Activated naive CD4-positive, alpha-beta T cell treated with anti-CD3 and anti-CD28 coated beads for 36 hours (primary cell): ENCODE measurements at regions not wholly inside any gene's neighbourhood (a gene's known extent, or its start where the extent isn't known, plus 50 kb on each side); places are given as distances from the start of the nearest gene placed in this dataset.

Source experiments
- CTCF ChIA-PET: fragments of 350-600 bp; sonication (Branson Sonifier 250); formaldehyde crosslinking; loops from one replicate; lab custom pipeline; 2021; ENCODE audit warnings: antibody characterized with exemption; lab: Charles Lee
- DNase-seq: peaks from one replicate; pipeline ENCODE4 v3.0.0-alpha.2; 2020
- H3K27ac Mint-ChIP-seq: one replicate; pipeline ENCODE4 v1.8.0; 2021; ENCODE audit warnings: mild to moderate bottlenecking, mixed read lengths
- H3K27me3 Mint-ChIP-seq: one replicate; pipeline ENCODE4 v1.8.0; 2021; ENCODE audit warnings: low read depth, mixed read lengths
- H3K36me3 Mint-ChIP-seq: one replicate; pipeline ENCODE4 v1.8.0; 2021; ENCODE audit warnings: low read depth, mixed read lengths
- H3K4me1 Mint-ChIP-seq: one replicate; pipeline ENCODE4 v1.8.0; 2021; ENCODE audit warnings: low read depth, mixed read lengths
- H3K4me3 Mint-ChIP-seq: one replicate; pipeline ENCODE4 v1.8.0; 2021; ENCODE audit warnings: mild to moderate bottlenecking, moderate library complexity, mixed read lengths
- H3K9me3 Mint-ChIP-seq: one replicate; pipeline ENCODE4 v1.8.0; 2021; ENCODE audit warnings: mixed read lengths
- intact Hi-C: fragments of 100-400 bp; cut with micrococcal nuclease; formaldehyde crosslinking; loops from one replicate; pipeline ENCODE4 v1.15.1; 2023

DNA sequence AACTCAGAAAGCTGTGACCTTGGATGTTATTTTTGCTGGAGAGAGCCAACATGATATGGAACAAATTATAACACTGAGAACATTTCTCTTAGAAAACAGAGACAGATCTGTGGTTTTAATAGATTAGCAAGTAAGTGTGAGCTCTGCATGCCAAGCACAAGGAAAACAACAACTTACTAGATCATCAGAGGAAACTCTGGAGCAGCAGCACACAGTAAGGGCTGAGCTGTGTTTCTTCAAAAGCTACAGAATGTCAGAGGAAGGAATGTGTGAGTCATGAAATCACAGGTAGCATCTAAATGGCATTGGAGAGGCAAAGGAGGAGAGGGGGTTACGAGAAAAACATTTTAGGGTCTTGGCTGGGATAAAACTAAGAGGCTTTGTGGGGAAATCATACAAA, 283.4 kb upstream of the FZD8 start:
- Mint-ChIP-seq H3K36me3 (no peaks in the 10 kb centered on the region), H3K27me3 (no peaks in the 10 kb centered on the region), H3K4me3 (no peak overlapping the region), H3K4me1 (no peaks in the 10 kb centered on the region), H3K9me3 (peaks cover 3% of the 10 kb centered on the region), H3K27ac (no peak overlapping the region)
- CTCF ChIA-PET: no interaction called here
- intact Hi-C loops: no loop called here
- DNase-seq: no peak

DNA sequence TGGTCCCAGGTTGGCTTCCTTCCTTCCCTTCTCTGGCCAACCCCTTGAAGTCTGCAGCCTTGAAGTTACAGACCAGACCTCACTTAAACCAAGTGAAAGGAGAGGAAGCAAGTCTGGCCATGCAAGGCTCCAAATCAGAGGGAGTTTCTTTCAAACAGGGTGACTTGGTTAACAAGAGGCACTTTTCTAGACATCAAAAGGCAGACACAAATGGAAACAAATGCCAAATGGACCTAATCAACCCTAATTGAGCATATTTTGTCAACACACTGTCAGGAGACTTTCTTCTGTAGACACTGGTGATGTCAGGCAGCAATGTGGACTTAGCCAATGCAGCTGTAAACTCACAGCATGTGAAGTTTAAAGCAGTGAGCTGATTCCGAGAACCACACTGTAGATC, 282.7 kb upstream of the FZD8 start:
- H3K4me1 Mint-ChIP-seq: no peaks in the 10 kb centered on the region
- no peak overlapping the region for H3K27ac Mint-ChIP-seq
- H3K36me3 Mint-ChIP-seq: no peaks in the 10 kb centered on the region
- H3K27me3 Mint-ChIP-seq: no peaks in the 10 kb centered on the region
- peaks cover under 1% of the 10 kb centered on the region for H3K9me3 Mint-ChIP-seq
- DNase-seq: no peak
- no peak overlapping the region for H3K4me3 Mint-ChIP-seq
- CTCF ChIA-PET: no interaction called here
- intact Hi-C loops: no loop called here

DNA sequence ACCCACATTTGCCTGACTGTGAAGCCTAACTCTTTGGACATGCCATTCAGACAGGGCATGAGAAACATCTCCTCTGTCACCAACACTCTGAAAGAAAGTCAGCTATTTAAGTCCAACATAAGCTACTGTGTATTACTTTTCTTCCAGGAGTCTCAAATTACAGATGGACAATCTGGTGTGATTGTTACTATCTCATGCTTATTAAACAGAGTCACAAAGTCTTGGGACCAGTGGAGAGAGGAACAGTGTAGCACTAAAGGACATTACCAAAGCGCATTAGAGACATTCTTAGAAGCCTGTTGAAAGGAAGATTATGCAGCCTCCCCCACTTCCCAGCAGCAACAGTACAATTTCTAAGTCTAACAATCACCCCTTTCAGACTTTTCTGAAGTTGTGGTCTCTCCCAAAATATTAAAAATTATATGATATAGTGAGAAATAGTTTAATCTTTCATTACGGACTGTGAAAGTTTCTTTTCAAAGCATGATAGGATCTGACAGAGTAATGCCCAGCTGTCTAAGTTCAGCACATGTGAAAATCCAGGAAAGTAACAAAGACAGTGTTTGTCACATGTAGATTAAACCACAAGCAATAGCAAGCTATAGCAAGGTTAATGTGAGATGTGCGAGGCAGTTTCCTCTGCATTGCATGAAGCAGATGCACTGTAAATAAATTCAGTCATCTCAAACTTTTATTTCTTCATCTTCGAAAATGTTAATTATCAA, 280.9 kb upstream of the FZD8 start:
- H3K9me3 Mint-ChIP-seq: no peaks in the 10 kb centered on the region
- DNase-seq: no peak
- no peak overlapping the region for H3K27ac Mint-ChIP-seq
- H3K4me3 Mint-ChIP-seq: no peak overlapping the region
- no peaks in the 10 kb centered on the region for H3K36me3 Mint-ChIP-seq
- CTCF ChIA-PET: no interaction called here
- intact Hi-C loops: no loop called here
- peaks cover 1% of the 10 kb centered on the region for H3K27me3 Mint-ChIP-seq
- no peaks in the 10 kb centered on the region for H3K4me1 Mint-ChIP-seq

DNA sequence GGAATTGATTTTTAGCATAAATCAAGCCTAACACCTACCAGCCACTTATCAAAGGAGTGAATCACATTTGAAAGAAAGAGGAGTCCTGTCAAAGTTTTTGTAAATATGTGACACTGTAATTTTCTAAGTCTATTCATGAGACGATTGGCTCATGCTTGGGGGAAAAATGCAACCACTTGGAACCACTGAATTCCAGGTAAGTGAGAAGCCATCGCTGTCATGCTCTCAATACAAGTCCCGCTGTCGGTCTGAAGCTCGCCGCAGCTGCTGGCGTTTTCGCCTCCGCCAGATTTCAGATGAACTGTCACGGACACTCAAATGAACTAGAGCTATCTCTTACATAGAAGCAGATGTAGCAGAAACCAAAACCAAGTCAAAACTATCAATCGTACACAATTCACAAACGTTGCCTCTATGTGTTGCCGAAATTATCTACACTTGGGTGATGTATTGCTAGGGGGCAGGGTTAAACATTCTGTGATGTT, 279.8 kb upstream of the FZD8 start:
- CTCF ChIA-PET: no interaction called here
- Mint-ChIP-seq H3K9me3 (no peaks in the 10 kb centered on the region), H3K4me3 (no peak overlapping the region), H3K36me3 (no peaks in the 10 kb centered on the region), H3K27ac (no peak overlapping the region), H3K27me3 (peaks cover 4% of the 10 kb centered on the region), H3K4me1 (no peaks in the 10 kb centered on the region)
- DNase-seq: no peak
- intact Hi-C loops: no loop called here

DNA sequence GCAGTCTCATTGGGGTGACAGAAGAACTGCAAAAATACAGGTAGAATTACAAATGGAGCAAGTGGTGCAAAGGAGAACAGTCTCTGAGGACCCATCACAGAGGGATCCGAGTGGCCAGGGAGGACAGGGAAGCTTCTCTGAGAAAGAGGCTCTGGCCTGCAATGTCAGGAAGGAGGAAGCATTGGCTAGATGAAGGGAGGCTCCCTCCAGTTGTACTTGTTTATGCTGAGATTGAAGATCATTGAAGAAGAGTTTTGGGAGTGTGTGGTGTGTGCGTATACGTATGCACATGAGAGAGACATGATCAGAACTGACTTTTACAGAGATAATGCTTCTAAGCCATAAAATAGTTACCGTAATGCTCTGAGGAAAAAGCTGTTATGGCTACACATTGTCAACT, 274.7 kb upstream of the FZD8 start:
- Mint-ChIP-seq H3K36me3 (no peaks in the 10 kb centered on the region), H3K27me3 (peaks cover 4% of the 10 kb centered on the region), H3K4me1 (no peaks in the 10 kb centered on the region), H3K4me3 (no peak overlapping the region), H3K27ac (no peak overlapping the region), H3K9me3 (no peaks in the 10 kb centered on the region)
- DNase-seq: no peak
- intact Hi-C loops: loop anchor here (1.0 kb wide), 1 partner anchor 281 kb away; no protein-coding TSS in a partner anchor
- CTCF ChIA-PET: interaction anchor here (0.9 kb wide), 1 partner anchor 281 kb away, joined by 4 read pairs; no protein-coding TSS in a partner anchor

DNA sequence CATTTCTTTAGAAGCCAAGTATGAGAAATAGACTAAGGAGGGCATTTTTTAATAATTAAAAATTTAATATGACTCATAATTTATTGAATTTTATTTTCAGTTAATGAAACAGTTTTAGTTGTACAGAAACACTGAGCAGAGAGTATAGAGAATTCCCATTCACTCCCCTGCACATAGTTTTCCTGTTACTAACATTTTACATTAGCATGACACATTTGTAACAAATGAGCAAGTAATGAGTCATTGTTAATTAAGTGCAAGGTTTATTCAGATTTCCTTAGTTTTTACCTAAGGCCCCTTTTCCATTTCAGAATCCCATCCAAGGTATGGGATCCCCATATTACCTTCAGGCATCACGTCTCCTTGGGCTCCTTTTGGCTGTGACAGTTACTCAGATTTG, 271.5 kb upstream of the FZD8 start:
- no peak overlapping the region for H3K4me3 Mint-ChIP-seq
- DNase-seq: no peak
- H3K4me1 Mint-ChIP-seq: no peaks in the 10 kb centered on the region
- intact Hi-C loops: no loop called here
- H3K9me3 Mint-ChIP-seq: no peaks in the 10 kb centered on the region
- no peaks in the 10 kb centered on the region for H3K36me3 Mint-ChIP-seq
- no peak overlapping the region for H3K27ac Mint-ChIP-seq
- H3K27me3 Mint-ChIP-seq: peaks cover 4% of the 10 kb centered on the region
- CTCF ChIA-PET: no interaction called here

DNA sequence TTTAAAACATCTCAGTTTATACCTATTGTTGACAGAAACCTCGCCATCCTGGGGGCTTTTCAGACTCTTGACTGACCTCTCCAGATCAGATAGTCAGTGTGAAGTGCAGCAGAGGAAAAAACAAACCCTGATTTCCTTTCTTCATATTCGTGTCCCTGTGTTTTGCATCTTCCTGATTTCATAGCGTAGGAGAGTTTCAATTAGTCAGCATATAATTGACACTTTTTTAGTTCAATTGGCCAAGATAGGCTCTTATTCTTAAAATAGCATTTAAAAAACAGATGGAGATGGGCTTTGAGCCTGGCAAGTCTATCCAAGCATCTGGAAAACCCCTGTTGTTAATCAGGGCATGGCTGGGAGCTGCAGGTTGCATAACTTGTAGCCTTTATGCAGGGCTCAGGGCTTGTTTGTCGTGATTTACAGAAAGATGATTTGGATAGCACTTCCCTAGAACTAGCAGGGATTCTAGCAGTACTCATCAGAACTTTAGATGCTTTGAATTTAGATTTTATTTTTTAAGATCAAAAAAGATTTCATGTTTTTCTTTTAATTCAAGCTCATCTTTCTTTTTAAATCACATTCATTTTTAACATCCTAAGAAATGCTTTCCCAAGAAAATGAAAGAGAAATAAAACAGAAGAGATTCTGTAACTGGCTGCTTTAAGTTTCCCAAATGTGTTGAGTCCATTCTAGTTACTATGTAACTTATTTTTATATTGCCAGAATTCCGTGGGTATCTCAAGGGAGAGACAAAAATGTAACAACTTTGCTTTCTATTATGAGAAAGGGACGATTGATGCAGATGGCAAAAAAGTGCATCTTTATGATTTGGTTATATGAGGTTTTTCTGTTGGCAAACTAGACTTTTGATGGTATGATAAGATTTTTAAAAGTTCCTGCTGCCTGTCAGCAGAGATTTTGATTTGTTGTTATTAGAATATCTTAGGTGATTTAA, 270.8 kb upstream of the FZD8 start:
- CTCF ChIA-PET: no interaction called here
- intact Hi-C loops: no loop called here
- Mint-ChIP-seq H3K9me3 (no peaks in the 10 kb centered on the region), H3K27ac (no peak overlapping the region), H3K27me3 (peaks cover 2% of the 10 kb centered on the region), H3K4me3 (no peak overlapping the region), H3K4me1 (no peaks in the 10 kb centered on the region), H3K36me3 (no peaks in the 10 kb centered on the region)
- no peak for DNase-seq

DNA sequence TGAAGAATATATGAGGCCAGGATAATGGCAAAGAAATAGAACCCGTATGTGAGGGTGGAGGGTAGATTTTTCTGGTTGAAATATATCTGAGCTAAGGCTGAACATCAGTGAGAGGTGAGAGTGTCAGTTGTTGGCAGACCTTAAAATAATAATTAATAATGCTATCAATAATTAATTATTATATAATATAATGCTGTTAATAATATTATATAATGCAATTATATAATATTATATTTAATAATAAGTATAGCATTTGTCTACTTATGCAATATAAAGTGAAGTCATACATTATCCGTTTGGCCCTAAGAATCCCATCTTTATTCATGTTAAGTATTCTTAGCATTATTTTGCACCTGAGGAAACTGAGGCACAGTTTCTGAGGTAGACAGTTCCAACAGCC, 269.9 kb upstream of the FZD8 start:
- no peaks in the 10 kb centered on the region for H3K27me3 Mint-ChIP-seq
- DNase-seq: no peak
- intact Hi-C loops: no loop called here
- no peak overlapping the region for H3K4me3 Mint-ChIP-seq
- H3K9me3 Mint-ChIP-seq: no peaks in the 10 kb centered on the region
- H3K4me1 Mint-ChIP-seq: no peaks in the 10 kb centered on the region
- H3K27ac Mint-ChIP-seq: no peak overlapping the region
- no peaks in the 10 kb centered on the region for H3K36me3 Mint-ChIP-seq
- CTCF ChIA-PET: no interaction called here

DNA sequence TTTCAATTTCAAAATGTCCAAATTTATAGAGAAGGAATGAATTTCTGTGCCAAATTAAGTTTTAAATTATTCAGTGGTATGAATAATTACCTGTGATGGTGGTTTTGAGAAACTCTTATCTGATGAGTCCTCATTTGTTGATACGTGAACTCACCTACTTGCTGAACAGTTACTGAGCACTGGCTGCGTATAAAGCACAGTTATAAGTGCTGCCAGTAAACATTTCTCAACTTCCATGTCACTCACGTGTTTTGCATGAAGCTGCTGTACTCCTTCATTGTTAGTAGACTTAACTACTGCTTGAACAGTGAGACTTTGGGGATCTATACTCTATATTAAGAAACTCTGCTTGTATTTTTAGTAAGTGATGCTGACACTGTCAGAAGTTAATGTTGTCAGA, 269.1 kb upstream of the FZD8 start:
- H3K27me3 Mint-ChIP-seq: no peaks in the 10 kb centered on the region
- no peaks in the 10 kb centered on the region for H3K9me3 Mint-ChIP-seq
- H3K27ac Mint-ChIP-seq: no peak overlapping the region
- H3K4me1 Mint-ChIP-seq: no peaks in the 10 kb centered on the region
- CTCF ChIA-PET: no interaction called here
- H3K4me3 Mint-ChIP-seq: no peak overlapping the region
- H3K36me3 Mint-ChIP-seq: no peaks in the 10 kb centered on the region
- intact Hi-C loops: no loop called here
- no peak for DNase-seq

DNA sequence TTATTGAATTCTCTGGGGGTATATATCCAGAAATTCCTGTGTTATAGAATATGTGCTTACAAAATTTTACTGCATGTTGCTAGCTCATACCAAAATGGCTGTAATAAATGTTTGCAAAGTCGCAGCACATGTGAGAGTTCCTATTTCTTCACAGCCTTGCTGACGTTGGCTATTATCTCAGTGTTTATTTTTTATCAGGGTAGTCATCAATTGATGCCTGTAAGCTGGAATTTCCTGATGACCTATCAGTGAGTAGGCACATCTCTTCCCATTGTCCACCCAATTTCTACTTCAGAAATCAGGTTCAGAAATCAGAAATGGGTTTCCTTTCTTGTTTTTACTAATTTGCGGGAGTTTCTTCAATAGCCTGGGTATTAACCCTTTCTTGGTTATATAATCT, 268.1 kb upstream of the FZD8 start:
- no peak overlapping the region for H3K4me3 Mint-ChIP-seq
- intact Hi-C loops: no loop called here
- CTCF ChIA-PET: no interaction called here
- no peaks in the 10 kb centered on the region for H3K27me3 Mint-ChIP-seq
- H3K9me3 Mint-ChIP-seq: no peaks in the 10 kb centered on the region
- no peaks in the 10 kb centered on the region for H3K4me1 Mint-ChIP-seq
- no peak for DNase-seq
- no peak overlapping the region for H3K27ac Mint-ChIP-seq
- H3K36me3 Mint-ChIP-seq: no peaks in the 10 kb centered on the region

DNA sequence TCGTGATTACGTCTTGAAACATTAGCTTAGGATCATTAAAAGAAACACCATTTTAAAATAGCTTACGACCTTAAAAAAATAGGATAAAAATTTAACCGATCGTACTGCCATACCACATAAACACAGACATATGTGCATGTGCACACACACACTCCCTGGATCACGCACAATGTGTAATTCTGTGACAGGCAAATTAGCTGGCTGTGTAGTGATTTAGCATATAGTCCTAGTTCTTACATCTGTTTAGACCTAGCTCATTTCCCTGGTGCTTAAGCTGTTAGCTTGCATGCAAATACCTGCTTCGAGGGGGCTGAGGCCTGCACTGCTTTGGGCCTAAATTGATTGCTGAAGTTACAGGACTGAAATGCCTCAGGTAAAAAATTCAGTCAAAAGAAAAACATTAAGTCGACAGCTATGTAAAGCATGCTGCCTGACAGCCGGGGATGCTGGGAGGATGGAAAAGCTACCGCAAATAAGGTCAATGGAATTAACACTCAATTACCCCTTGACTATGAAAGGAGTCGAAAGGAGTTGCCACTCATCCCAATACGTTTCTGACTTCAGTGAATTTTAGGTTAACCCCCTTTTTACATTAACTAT, 267.1 kb upstream of the FZD8 start:
- no peaks in the 10 kb centered on the region for H3K9me3 Mint-ChIP-seq
- no peak overlapping the region for H3K4me3 Mint-ChIP-seq
- no peaks in the 10 kb centered on the region for H3K27me3 Mint-ChIP-seq
- H3K27ac Mint-ChIP-seq: no peak overlapping the region
- no peaks in the 10 kb centered on the region for H3K36me3 Mint-ChIP-seq
- CTCF ChIA-PET: no interaction called here
- no peaks in the 10 kb centered on the region for H3K4me1 Mint-ChIP-seq
- no peak for DNase-seq
- intact Hi-C loops: no loop called here

DNA sequence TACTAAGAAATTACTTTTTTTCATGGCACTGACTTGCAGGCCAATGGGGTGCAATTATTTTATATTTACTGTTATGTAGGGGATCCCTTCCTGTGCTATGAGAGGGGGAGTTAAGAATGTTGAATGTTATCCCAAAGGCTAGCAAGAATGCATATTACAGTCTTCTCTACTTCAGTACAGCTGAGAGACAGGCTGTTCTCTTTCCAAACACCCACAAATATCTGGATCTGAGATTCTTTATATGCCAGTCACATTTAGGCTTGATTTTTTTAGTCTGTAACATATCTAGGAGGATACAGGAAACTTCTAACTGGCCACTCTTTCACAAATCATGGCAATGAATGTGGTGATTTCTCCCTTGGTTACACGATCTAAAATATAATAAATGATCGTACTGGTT, 266.4 kb upstream of the FZD8 start:
- Mint-ChIP-seq H3K4me3 (no peak overlapping the region), H3K9me3 (no peaks in the 10 kb centered on the region), H3K4me1 (no peaks in the 10 kb centered on the region), H3K36me3 (no peaks in the 10 kb centered on the region), H3K27ac (no peak overlapping the region), H3K27me3 (no peaks in the 10 kb centered on the region)
- CTCF ChIA-PET: no interaction called here
- no peak for DNase-seq
- intact Hi-C loops: no loop called here
